Liver (tissue), 8 donors: ENCODE measurements at regions not wholly inside any gene's neighbourhood (a gene's known extent, or its start where the extent isn't known, plus 50 kb on each side); places are given as distances from the start of the nearest gene placed in this dataset.

Source experiments
- DNase-seq: peaks from one replicate; pipeline ENCODE4 v3.0.0-alpha.2; 2017; ENCODE audit warnings: low spot score
- H3K27ac ChIP-seq, 2 donors: one replicate each; pipeline ENCODE4 v1.7.0; 2013; ENCODE audit warnings: inconsistent platforms in 2 of 2, low read length in 2 of 2, control low read depth in 1 of 2, low read depth in 1 of 2, mild to moderate bottlenecking in 1 of 2
- H3K27me3 ChIP-seq, 4 donors: one replicate each; pipeline versions ENCODE4 v1.6.1 to v1.7.0; 2013; ENCODE audit warnings: low read length in 3 of 4, inconsistent platforms in 1 of 4, mild to moderate bottlenecking in 1 of 4, moderate library complexity in 1 of 4; ENCODE audit not compliant: control insufficient read depth in 4 of 4, insufficient read depth in 4 of 4
- H3K36me3 ChIP-seq, 4 donors: one replicate each; pipeline versions ENCODE4 v1.6.1 to v1.7.0; 2013; ENCODE audit warnings: low read length in 3 of 4, mild to moderate bottlenecking in 3 of 4, low read depth in 1 of 4, moderate library complexity in 1 of 4; ENCODE audit not compliant: control insufficient read depth in 4 of 4, insufficient read depth in 3 of 4
- H3K4me1 ChIP-seq, 4 donors: one replicate each; pipeline versions ENCODE4 v1.6.1 to v1.7.0; 2013; ENCODE audit warnings: low read length in 3 of 4, mild to moderate bottlenecking in 3 of 4, moderate library complexity in 1 of 4; ENCODE audit not compliant: control insufficient read depth in 4 of 4, insufficient read depth in 4 of 4
- H3K4me3 ChIP-seq, 3 donors: one replicate each; pipeline versions ENCODE4 v1.6.1 to v1.7.0; 2013; ENCODE audit warnings: low read length in 3 of 3, control low read depth in 1 of 3, low read depth in 1 of 3, mild to moderate bottlenecking in 1 of 3
- H3K9ac ChIP-seq, 2 donors: one replicate each; pipeline ENCODE4 v1.7.0; 2013; ENCODE audit warnings: low read length in 2 of 2, mild to moderate bottlenecking in 2 of 2, moderate library complexity in 2 of 2, control low read depth in 1 of 2, low read depth in 1 of 2
- H3K9me3 ChIP-seq, 4 donors: one replicate each; pipeline versions ENCODE4 v1.6.1 to v1.7.0; 2013; ENCODE audit warnings: low read length in 3 of 4; ENCODE audit not compliant: control insufficient read depth in 4 of 4
- ATF3 ChIP-seq: IDR thresholded peaks from 2 replicates; pipeline ENCODE4 v1.6.1; 2016; ENCODE audit warnings: antibody characterized with exemption
- CTCF ChIP-seq: fragments of 150-350 bp; IDR thresholded peaks from 2 replicates; pipeline ENCODE4 v1.5.1; 2017; ENCODE audit warnings: improper control_type of control experiment, low read depth, low read length; ENCODE audit not compliant: missing input control
- EGR1 ChIP-seq, 2 donors: IDR thresholded peaks; 2 replicates each; pipeline ENCODE4 v1.6.1; 2016 to 2018; ENCODE audit warnings: antibody characterized with exemption in 2 of 2, low read depth in 2 of 2
- FOXA1 ChIP-seq: IDR thresholded peaks from 2 replicates; pipeline ENCODE4 v1.6.1; 2016; ENCODE audit warnings: antibody characterized with exemption
- FOXA2 ChIP-seq: IDR thresholded peaks from 2 replicates; pipeline ENCODE4 v1.6.1; 2016; ENCODE audit warnings: antibody characterized with exemption
- GABPA ChIP-seq, 2 donors: IDR thresholded peaks in 1 of 2; conservative IDR thresholded peaks in 1 of 2; 2 replicates each; pipeline ENCODE4 v1.6.1; 2016; ENCODE audit warnings: antibody characterized with exemption in 2 of 2, mild to moderate bottlenecking in 1 of 2, moderate library complexity in 1 of 2
- HNF4A ChIP-seq, 2 donors: conservative IDR thresholded peaks; 2 replicates each; pipeline ENCODE4 v1.6.1; 2016; ENCODE audit warnings: antibody characterized with exemption in 2 of 2, mild to moderate bottlenecking in 2 of 2
- HNF4G ChIP-seq: IDR thresholded peaks from 2 replicates; pipeline ENCODE4 v1.6.1; 2016; ENCODE audit warnings: antibody characterized with exemption
- JUND ChIP-seq, 2 donors: IDR thresholded peaks; 2 replicates each; pipeline ENCODE4 v1.6.1; 2016; ENCODE audit warnings: antibody characterized with exemption in 2 of 2
- NR2F2 ChIP-seq: IDR thresholded peaks from 2 replicates; pipeline ENCODE4 v1.6.1; 2016; ENCODE audit warnings: antibody characterized with exemption
- RAD21 ChIP-seq, 2 donors: IDR thresholded peaks; 2 replicates each; pipeline ENCODE4 v1.6.1; 2016; ENCODE audit warnings: antibody characterized with exemption in 2 of 2, mild to moderate bottlenecking in 2 of 2
- REST ChIP-seq: IDR thresholded peaks from 2 replicates; pipeline ENCODE4 v1.6.1; 2016; ENCODE audit warnings: antibody characterized with exemption, mild to moderate bottlenecking
- RXRA ChIP-seq, 2 donors: IDR thresholded peaks; 2 replicates each; pipeline ENCODE4 v1.6.1; 2017 to 2018; ENCODE audit warnings: antibody characterized with exemption in 2 of 2, mild to moderate bottlenecking in 1 of 2
- SP1 ChIP-seq: IDR thresholded peaks from 2 replicates; pipeline ENCODE4 v1.6.1; 2018; ENCODE audit warnings: antibody characterized with exemption, mild to moderate bottlenecking
- TAF1 ChIP-seq: conservative IDR thresholded peaks from 2 replicates; pipeline ENCODE4 v1.6.1; 2016; ENCODE audit warnings: antibody characterized with exemption, mild to moderate bottlenecking
- YY1 ChIP-seq: IDR thresholded peaks from 2 replicates; pipeline ENCODE4 v1.6.1; 2016; ENCODE audit warnings: antibody characterized with exemption, mild to moderate bottlenecking
- ZBTB33 ChIP-seq: IDR thresholded peaks from 2 replicates; pipeline ENCODE4 v1.6.1; 2016; ENCODE audit warnings: antibody characterized with exemption
- WGBS: extraction: QIAGEN DNeasy Blood & Tissue Kit; methylation state at CpG from one replicate; pipeline ENCODE4 v1.1.7; 2013; 5-methylcytosine and 5-hydroxymethylcytosine counted together
- TF ChIP-seq, protein P1 (sequence below): IDR thresholded peaks from 2 replicates; pipeline ENCODE4 v1.6.1; 2016; ENCODE audit warnings: antibody characterized with exemption
- donor health status: healthy.
- donor health status: healthy.
- donor health status: healthy.
- donor health status: healthy.
- donor health status: healthy.

DNA sequence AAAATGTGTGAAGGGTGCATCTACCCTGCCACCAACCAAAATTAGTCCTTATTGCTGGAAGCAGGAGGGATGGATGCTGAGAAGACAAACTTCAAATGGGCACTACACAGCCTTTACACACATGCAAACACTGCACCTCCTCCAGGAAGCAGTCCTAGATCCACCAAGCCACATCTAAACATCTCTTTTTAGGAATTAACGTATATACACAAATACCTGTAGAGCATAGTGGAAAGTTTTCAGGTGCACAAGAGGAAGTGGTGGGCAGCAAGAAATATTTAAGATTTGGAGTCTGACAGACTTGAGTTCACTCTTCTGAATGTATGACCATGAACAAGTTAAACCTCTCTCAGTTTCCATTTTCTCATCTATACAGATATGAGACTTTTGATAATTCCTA lies 456.6 kb upstream of the PROK2 start:
- no peaks in the 10 kb centered on the region for H3K27me3 ChIP-seq
- 90% methylated on average over 1 of the region's 1 CpG for WGBS
- no peak overlapping the region for H3K4me3 ChIP-seq
- no peak overlapping the region for H3K9ac ChIP-seq
- DNase-seq = no peak
- no peaks in the 10 kb centered on the region for H3K9me3 ChIP-seq
- TF ChIP-seq CTCF = no peak
- TF ChIP-seq ZBTB33 = no peak
- TF ChIP-seq NR2F2 = no peak
- TF ChIP-seq RXRA (IDR thresholded peaks at IDR 0.05) = no peak
- TF ChIP-seq, protein P1, sequence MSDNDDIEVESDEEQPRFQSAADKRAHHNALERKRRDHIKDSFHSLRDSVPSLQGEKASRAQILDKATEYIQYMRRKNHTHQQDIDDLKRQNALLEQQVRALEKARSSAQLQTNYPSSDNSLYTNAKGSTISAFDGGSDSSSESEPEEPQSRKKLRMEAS = no peak
- TF ChIP-seq SP1 = no peak
- TF ChIP-seq REST = no peak
- no peak for TF ChIP-seq JUND (IDR thresholded peaks at IDR 0.05)
- no peak for TF ChIP-seq FOXA1
- TF ChIP-seq HNF4G = no peak
- TF ChIP-seq HNF4A (conservative IDR thresholded peaks at IDR 0.05) = no peak
- TF ChIP-seq YY1 = no peak
- no peak for TF ChIP-seq TAF1
- TF ChIP-seq EGR1 (IDR thresholded peaks at IDR 0.05; ENCODE audit: low read depth in 2 of 2) = no peak
- no peak for TF ChIP-seq ATF3
- no peak for TF ChIP-seq RAD21 (IDR thresholded peaks at IDR 0.05)
- no peak for TF ChIP-seq GABPA (IDR thresholded peaks at IDR 0.05 in 1 of 2, conservative IDR thresholded peaks at IDR 0.05 in 1 of 2)
- no peak for TF ChIP-seq FOXA2
- no peaks in the 10 kb centered on the region for H3K4me1 ChIP-seq
- H3K36me3 ChIP-seq = no peaks in the 10 kb centered on the region
- H3K27ac ChIP-seq = no peak overlapping the region

DNA sequence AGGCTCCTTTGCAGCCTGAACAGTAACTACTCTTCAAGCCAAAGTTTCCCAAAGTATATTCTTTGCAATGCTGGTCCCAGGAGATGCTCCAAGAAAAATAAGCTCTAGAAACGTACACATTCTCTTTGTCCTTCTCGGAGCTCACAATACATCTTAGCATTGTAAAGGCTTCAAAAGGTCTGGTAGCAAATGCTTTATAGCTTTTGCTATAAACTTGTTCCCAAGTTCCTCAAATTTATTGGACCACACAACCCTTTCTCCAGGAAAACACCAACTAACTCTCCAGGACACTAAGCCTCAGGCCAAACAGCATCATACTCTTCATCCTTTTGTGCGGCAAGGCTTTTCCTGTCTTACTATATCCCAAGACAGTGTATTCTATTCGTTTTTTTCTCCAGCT lies 455.6 kb upstream of the PROK2 start:
- H3K27me3 ChIP-seq = no peaks in the 10 kb centered on the region
- no peaks in the 10 kb centered on the region for H3K9me3 ChIP-seq
- no peak for DNase-seq
- no peaks in the 10 kb centered on the region for H3K36me3 ChIP-seq
- TF ChIP-seq EGR1 (IDR thresholded peaks at IDR 0.05; ENCODE audit: low read depth in 2 of 2) (no peak), RAD21 (IDR thresholded peaks at IDR 0.05) (no peak), ZBTB33 (no peak), FOXA2 (no peak), GABPA (IDR thresholded peaks at IDR 0.05 in 1 of 2, conservative IDR thresholded peaks at IDR 0.05 in 1 of 2) (no peak), HNF4G (no peak), JUND (IDR thresholded peaks at IDR 0.05) (no peak), HNF4A (conservative IDR thresholded peaks at IDR 0.05) (no peak)
- no peak overlapping the region for H3K27ac ChIP-seq
- 85% methylated on average over 4 of the region's 4 CpGs for WGBS
- no peaks in the 10 kb centered on the region for H3K4me1 ChIP-seq
- no peak overlapping the region for H3K4me3 ChIP-seq
- H3K9ac ChIP-seq = no peak overlapping the region
